ENCODE measurements at regions not wholly inside any gene's neighbourhood (a gene's known extent, or its start where the extent isn't known, plus 50 kb on each side); places are given as distances from the start of the nearest gene placed in this dataset.

DNA sequence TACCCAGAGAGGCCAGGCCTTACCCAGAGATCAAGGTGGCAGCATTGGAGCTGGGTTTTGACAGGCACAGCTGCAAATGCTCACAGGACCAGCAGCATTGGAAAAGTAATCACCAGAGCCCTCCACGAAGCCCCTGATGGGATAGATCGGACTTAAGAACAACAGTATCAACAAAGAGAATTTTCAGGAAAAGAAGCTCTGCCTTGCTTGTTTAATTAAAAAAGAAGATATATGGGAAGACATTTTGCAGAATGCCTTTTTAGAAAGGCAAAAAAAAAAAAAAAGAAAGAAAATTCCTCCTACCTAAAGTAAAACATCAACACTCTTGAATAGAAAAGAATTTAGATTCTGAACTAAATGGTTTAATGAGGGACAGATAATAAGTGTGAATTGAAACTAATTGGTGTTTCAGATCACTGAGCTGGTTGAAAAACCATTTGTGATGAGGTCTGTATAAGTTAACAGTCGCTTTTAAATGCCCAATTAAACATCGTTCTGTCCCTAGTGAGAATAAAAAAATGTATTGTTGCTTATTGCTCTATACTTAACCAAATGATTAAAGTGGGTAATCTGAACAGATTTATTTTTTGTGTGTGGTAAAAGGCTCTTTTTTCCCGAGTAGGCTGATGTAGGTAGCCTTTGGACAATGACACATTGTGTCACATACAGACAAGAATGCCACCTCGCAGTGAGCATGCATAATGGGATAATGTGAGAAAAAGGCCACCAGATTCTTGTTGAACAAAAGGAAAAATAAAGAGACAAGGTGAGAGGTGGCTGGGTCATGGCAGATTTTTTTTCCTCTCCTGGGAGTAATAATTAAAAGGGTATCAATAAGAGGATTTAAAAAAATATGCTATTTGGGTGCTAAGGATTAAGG lies 93.0 kb upstream of the ARGLU1 start:
- Histone ChIP-seq H3K36me3 (ENCODE audit: control insufficient read depth in 1 of 2, insufficient read depth in 2 of 2, low read length in 2 of 2) (no peaks in the 10 kb centered on the region), H3K27me3 (ENCODE audit: control insufficient read depth in 1 of 2, insufficient read depth in 2 of 2, low read length in 2 of 2) (no peaks in the 10 kb centered on the region), H3K4me1 (ENCODE audit: control insufficient read depth in 1 of 2, insufficient read depth in 2 of 2, low read length in 2 of 2) (no peaks in the 10 kb centered on the region), H3K4me3 (ENCODE audit: low read depth in 1 of 2, low read length in 2 of 2) (no peak overlapping the region), H3K27ac (ENCODE audit: low read depth, low read length) (no peak overlapping the region), H3K9me3 (ENCODE audit: control insufficient read depth in 1 of 2, low read length in 2 of 2) (no peaks in the 10 kb centered on the region), H3K9ac (ENCODE audit: low read depth in 1 of 2, low read length in 2 of 2) (no peak overlapping the region)

DNA sequence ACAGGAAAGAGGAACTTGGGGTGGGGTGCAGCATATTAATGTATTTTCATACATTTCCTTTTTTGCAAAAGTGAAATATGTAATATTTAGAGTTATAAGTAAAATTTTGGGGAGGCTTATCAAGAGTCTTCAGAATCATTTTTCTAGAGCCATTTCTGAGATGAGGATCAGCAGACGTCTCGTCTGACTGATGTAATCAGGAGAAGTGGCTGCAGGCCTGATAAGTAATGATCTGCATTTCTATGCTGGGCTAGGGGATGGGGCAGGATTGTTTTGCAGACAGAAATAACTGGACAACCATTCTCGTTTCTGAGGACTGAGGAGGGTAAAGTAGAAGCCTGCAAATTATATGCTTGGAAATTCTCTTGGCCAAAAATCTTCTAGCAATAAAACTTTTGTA lies 89.2 kb upstream of the ARGLU1 start:
- Histone ChIP-seq H3K36me3 (ENCODE audit: control insufficient read depth in 1 of 2, insufficient read depth in 2 of 2, low read length in 2 of 2) (no peaks in the 10 kb centered on the region), H3K4me1 (ENCODE audit: control insufficient read depth in 1 of 2, insufficient read depth in 2 of 2, low read length in 2 of 2) (no peaks in the 10 kb centered on the region), H3K9ac (ENCODE audit: low read depth in 1 of 2, low read length in 2 of 2) (no peak overlapping the region), H3K27me3 (ENCODE audit: control insufficient read depth in 1 of 2, insufficient read depth in 2 of 2, low read length in 2 of 2) (no peaks in the 10 kb centered on the region), H3K4me3 (ENCODE audit: low read depth in 1 of 2, low read length in 2 of 2) (no peak overlapping the region), H3K27ac (ENCODE audit: low read depth, low read length) (no peak overlapping the region), H3K9me3 (ENCODE audit: control insufficient read depth in 1 of 2, low read length in 2 of 2) (no peaks in the 10 kb centered on the region)

DNA sequence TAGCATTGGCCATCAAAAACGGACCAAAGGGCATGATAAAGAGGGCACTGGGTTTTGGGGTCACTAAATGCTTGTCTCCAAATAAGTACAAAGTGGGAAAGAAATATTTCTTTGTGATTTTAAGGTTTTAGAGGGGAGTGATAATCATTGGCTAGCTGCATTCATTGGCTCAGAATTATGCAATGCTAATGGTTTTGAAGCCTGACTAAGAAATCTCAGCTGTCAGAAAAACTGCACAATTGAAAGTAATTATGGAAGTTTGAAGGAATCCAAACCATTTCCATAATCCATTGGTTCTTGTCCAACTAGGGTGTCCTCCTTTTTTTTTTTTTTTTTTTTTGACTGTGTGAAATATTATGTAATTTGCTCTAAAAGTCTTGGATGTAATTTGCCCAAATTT lies 88.2 kb upstream of the ARGLU1 start:
- Histone ChIP-seq H3K36me3 (ENCODE audit: control insufficient read depth in 1 of 2, insufficient read depth in 2 of 2, low read length in 2 of 2) (no peaks in the 10 kb centered on the region), H3K9ac (ENCODE audit: low read depth in 1 of 2, low read length in 2 of 2) (no peak overlapping the region), H3K4me3 (ENCODE audit: low read depth in 1 of 2, low read length in 2 of 2) (no peak overlapping the region), H3K27me3 (ENCODE audit: control insufficient read depth in 1 of 2, insufficient read depth in 2 of 2, low read length in 2 of 2) (no peaks in the 10 kb centered on the region), H3K4me1 (ENCODE audit: control insufficient read depth in 1 of 2, insufficient read depth in 2 of 2, low read length in 2 of 2) (no peaks in the 10 kb centered on the region), H3K27ac (ENCODE audit: low read depth, low read length) (no peak overlapping the region), H3K9me3 (ENCODE audit: control insufficient read depth in 1 of 2, low read length in 2 of 2) (no peaks in the 10 kb centered on the region)

DNA sequence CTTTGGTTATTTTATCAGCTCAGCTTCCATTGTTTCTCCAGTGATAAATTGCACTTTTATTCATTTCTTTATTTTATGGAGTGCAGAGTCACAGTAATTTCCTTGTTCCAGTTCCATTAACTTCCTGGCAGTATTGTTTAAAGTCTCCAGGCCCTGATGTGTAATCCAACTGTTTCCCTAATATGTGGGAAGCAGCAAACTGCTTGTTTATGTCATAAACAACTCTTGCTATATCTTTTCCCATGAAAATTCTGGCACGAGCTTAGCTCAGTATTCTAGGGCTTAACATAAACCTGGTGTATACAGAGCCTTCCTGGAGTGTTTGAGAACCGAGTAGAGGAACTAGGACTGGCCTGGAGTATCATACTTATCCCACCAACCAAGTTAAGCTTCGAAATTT lies 83.5 kb upstream of the ARGLU1 start:
- Histone ChIP-seq H3K36me3 (ENCODE audit: control insufficient read depth in 1 of 2, insufficient read depth in 2 of 2, low read length in 2 of 2) (no peaks in the 10 kb centered on the region), H3K27me3 (ENCODE audit: control insufficient read depth in 1 of 2, insufficient read depth in 2 of 2, low read length in 2 of 2) (no peaks in the 10 kb centered on the region), H3K27ac (ENCODE audit: low read depth, low read length) (no peak overlapping the region), H3K9ac (ENCODE audit: low read depth in 1 of 2, low read length in 2 of 2) (no peak overlapping the region), H3K4me3 (ENCODE audit: low read depth in 1 of 2, low read length in 2 of 2) (no peak overlapping the region), H3K4me1 (ENCODE audit: control insufficient read depth in 1 of 2, insufficient read depth in 2 of 2, low read length in 2 of 2) (peaks cover 0 to 13% of the 10 kb centered on the region in 2 donors), H3K9me3 (ENCODE audit: control insufficient read depth in 1 of 2, low read length in 2 of 2) (no peaks in the 10 kb centered on the region)

DNA sequence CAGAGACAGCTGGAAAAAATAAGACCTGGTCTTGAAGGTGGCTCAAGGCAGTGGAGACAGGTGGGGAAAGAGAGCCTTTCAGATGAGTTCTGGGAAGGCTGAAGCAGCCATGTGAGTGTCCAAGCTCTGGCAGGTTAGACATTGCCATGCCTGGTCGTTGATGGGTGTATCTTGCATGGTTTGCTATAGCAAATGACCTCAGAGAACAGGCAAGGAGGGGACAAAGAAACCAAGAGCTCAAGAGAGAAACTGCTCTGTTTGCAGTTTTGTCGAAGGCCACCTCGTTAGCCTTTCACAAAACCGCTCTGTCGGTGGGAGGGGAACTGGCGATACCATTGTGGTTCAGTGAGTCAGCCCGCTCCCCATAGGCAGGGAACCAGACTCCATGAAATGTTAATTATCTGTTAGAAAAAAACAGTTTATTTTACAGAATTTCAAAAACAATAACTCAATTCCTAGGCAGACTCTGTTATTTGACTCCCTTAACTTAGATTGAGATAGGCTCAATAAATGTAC lies 82.8 kb upstream of the ARGLU1 start:
- H3K9ac ChIP-seq (ENCODE audit: low read depth in 1 of 2, low read length in 2 of 2) = no peak overlapping the region
- no peak overlapping the region for H3K27ac ChIP-seq (ENCODE audit: low read depth, low read length)

DNA sequence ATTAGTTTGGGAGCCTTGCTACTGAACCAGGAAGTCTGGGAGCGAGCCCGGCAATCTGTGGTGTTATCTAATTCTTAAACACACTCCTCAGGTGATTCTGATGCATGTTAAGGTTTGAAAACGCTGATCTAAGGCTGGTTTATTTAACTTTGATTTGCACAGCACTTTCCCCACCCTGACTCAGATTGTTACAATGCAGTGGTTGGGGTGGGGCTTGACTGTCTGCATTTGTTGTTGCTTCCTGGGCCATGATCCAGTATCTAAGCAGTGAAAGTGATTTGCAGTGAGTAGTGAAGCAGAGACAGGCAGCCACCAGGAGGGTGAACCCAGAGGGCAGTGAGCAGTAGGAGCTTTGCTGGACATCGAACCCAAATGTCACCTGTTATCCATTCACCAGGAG lies 81.6 kb upstream of the ARGLU1 start:
- Histone ChIP-seq H3K27ac (ENCODE audit: low read depth, low read length) (no peak overlapping the region), H3K9ac (ENCODE audit: low read depth in 1 of 2, low read length in 2 of 2) (no peak overlapping the region), H3K36me3 (ENCODE audit: control insufficient read depth in 1 of 2, insufficient read depth in 2 of 2, low read length in 2 of 2) (no peaks in the 10 kb centered on the region), H3K4me1 (ENCODE audit: control insufficient read depth in 1 of 2, insufficient read depth in 2 of 2, low read length in 2 of 2) (peaks cover 0 to 13% of the 10 kb centered on the region in 2 donors), H3K27me3 (ENCODE audit: control insufficient read depth in 1 of 2, insufficient read depth in 2 of 2, low read length in 2 of 2) (no peaks in the 10 kb centered on the region), H3K4me3 (ENCODE audit: low read depth in 1 of 2, low read length in 2 of 2) (peak overlapping the region in 1 of 2 donors; percentile 6), H3K9me3 (ENCODE audit: control insufficient read depth in 1 of 2, low read length in 2 of 2) (no peaks in the 10 kb centered on the region)

More for the DNA sequence above, 82.8 kb upstream of the ARGLU1 start:
- Histone ChIP-seq H3K9me3 (ENCODE audit: control insufficient read depth in 1 of 2, low read length in 2 of 2) (no peaks in the 10 kb centered on the region), H3K4me1 (ENCODE audit: control insufficient read depth in 1 of 2, insufficient read depth in 2 of 2, low read length in 2 of 2) (peaks cover 0 to 13% of the 10 kb centered on the region in 2 donors), H3K4me3 (ENCODE audit: low read depth in 1 of 2, low read length in 2 of 2) (no peak overlapping the region), H3K36me3 (ENCODE audit: control insufficient read depth in 1 of 2, insufficient read depth in 2 of 2, low read length in 2 of 2) (no peaks in the 10 kb centered on the region), H3K27me3 (ENCODE audit: control insufficient read depth in 1 of 2, insufficient read depth in 2 of 2, low read length in 2 of 2) (no peaks in the 10 kb centered on the region)

DNA sequence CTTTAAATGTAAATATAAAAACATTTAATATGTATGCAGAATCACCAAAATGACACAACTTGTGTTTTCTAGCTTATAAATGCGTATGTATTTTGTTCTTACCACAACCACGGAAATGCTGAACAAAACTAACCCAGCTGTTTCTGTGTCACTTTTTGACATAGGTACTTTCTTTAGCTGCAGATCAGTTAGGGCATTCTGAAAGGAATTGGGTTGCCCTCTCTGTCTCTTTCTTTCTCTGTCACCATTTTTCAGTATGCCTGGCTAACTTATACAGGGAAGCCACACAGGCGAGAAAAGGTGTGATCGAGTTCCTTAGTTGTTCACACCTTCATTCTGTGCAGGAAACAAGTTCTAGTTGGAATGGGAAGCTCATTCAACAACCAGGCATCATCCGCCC lies 72.6 kb upstream of the ARGLU1 start:
- no peak overlapping the region for H3K27ac ChIP-seq (ENCODE audit: low read depth, low read length)

DNA sequence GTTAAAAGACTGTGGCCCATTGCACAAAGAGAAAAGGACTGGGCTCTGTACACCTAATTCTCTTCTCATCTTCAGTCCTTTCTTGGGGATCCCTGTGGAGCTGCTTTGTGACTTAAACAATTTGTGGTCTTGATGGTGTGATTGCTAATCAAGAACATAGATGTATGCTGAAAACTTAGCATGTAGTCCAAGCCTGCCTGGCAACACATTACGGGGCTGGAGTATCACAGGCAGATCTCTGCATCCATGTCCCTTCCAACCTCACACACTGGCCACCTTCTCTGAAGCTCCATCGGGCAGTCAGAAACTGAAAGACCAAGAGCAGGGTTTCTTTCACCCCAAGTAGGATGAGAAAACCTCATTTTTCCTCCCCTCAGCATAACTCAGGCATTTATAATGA lies 69.6 kb upstream of the ARGLU1 start:
- no peak overlapping the region for H3K9ac ChIP-seq (ENCODE audit: low read depth in 1 of 2, low read length in 2 of 2)
- no peak overlapping the region for H3K4me3 ChIP-seq (ENCODE audit: low read depth in 1 of 2, low read length in 2 of 2)
- H3K36me3 ChIP-seq (ENCODE audit: control insufficient read depth in 1 of 2, insufficient read depth in 2 of 2, low read length in 2 of 2) = no peaks in the 10 kb centered on the region
- H3K9me3 ChIP-seq (ENCODE audit: control insufficient read depth in 1 of 2, low read length in 2 of 2) = no peaks in the 10 kb centered on the region
- no peaks in the 10 kb centered on the region for H3K27me3 ChIP-seq (ENCODE audit: control insufficient read depth in 1 of 2, insufficient read depth in 2 of 2, low read length in 2 of 2)
- H3K4me1 ChIP-seq (ENCODE audit: control insufficient read depth in 1 of 2, insufficient read depth in 2 of 2, low read length in 2 of 2) = no peaks in the 10 kb centered on the region
- H3K27ac ChIP-seq (ENCODE audit: low read depth, low read length) = no peak overlapping the region

More for the DNA sequence above, 72.6 kb upstream of the ARGLU1 start:
- H3K4me3 ChIP-seq (ENCODE audit: low read depth in 1 of 2, low read length in 2 of 2) = no peak overlapping the region
- no peaks in the 10 kb centered on the region for H3K36me3 ChIP-seq (ENCODE audit: control insufficient read depth in 1 of 2, insufficient read depth in 2 of 2, low read length in 2 of 2)
- no peak overlapping the region for H3K9ac ChIP-seq (ENCODE audit: low read depth in 1 of 2, low read length in 2 of 2)
- H3K9me3 ChIP-seq (ENCODE audit: control insufficient read depth in 1 of 2, low read length in 2 of 2) = no peaks in the 10 kb centered on the region
- no peaks in the 10 kb centered on the region for H3K27me3 ChIP-seq (ENCODE audit: control insufficient read depth in 1 of 2, insufficient read depth in 2 of 2, low read length in 2 of 2)
- no peaks in the 10 kb centered on the region for H3K4me1 ChIP-seq (ENCODE audit: control insufficient read depth in 1 of 2, insufficient read depth in 2 of 2, low read length in 2 of 2)

DNA sequence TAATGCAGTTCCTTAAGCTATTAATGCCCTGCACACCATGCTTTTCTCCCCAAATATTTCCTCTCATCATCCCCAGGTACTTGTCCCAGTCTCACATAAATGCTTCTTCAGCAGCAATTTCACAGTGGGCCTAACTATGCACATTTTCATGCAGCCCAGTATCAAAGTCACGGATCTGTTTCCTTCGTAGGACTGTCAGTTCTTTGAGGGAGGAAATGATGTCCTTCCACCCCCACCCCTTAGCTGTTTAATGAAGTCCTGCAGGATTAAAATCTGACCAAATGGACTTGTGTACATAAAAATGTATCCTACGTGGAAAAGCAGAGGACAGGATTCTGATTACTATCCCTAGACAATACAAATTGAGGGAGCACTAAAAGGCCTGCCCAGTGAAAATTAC lies 68.6 kb upstream of the ARGLU1 start:
- no peak overlapping the region for H3K4me3 ChIP-seq (ENCODE audit: low read depth in 1 of 2, low read length in 2 of 2)
- no peaks in the 10 kb centered on the region for H3K27me3 ChIP-seq (ENCODE audit: control insufficient read depth in 1 of 2, insufficient read depth in 2 of 2, low read length in 2 of 2)
- no peak overlapping the region for H3K27ac ChIP-seq (ENCODE audit: low read depth, low read length)
- H3K9me3 ChIP-seq (ENCODE audit: control insufficient read depth in 1 of 2, low read length in 2 of 2) = no peaks in the 10 kb centered on the region
- H3K9ac ChIP-seq (ENCODE audit: low read depth in 1 of 2, low read length in 2 of 2) = no peak overlapping the region
- H3K36me3 ChIP-seq (ENCODE audit: control insufficient read depth in 1 of 2, insufficient read depth in 2 of 2, low read length in 2 of 2) = no peaks in the 10 kb centered on the region
- H3K4me1 ChIP-seq (ENCODE audit: control insufficient read depth in 1 of 2, insufficient read depth in 2 of 2, low read length in 2 of 2) = no peaks in the 10 kb centered on the region

DNA sequence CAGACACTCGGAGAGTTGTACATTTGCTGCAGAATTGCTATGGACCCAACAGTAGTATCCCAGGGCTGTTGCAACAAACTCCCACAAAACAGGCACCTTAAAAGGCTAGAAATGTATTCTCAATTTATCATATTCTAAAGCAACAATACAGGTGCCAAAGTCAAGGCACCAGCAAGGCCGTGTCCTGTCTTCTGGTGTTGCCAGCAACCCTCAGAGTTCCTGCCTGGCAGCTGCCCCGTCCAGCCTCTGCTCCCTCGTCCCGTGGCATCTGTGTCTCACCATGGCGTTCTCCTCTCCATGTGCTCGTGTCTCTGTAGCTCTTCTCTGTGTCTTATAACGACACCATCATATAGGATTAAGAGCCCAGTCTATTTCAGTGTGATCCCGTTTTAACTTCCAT lies 67.7 kb upstream of the ARGLU1 start:
- no peaks in the 10 kb centered on the region for H3K4me1 ChIP-seq (ENCODE audit: control insufficient read depth in 1 of 2, insufficient read depth in 2 of 2, low read length in 2 of 2)
- no peaks in the 10 kb centered on the region for H3K36me3 ChIP-seq (ENCODE audit: control insufficient read depth in 1 of 2, insufficient read depth in 2 of 2, low read length in 2 of 2)
- H3K27me3 ChIP-seq (ENCODE audit: control insufficient read depth in 1 of 2, insufficient read depth in 2 of 2, low read length in 2 of 2) = no peaks in the 10 kb centered on the region
- H3K27ac ChIP-seq (ENCODE audit: low read depth, low read length) = no peak overlapping the region
- H3K4me3 ChIP-seq (ENCODE audit: low read depth in 1 of 2, low read length in 2 of 2) = no peak overlapping the region
- H3K9me3 ChIP-seq (ENCODE audit: control insufficient read depth in 1 of 2, low read length in 2 of 2) = no peaks in the 10 kb centered on the region
- no peak overlapping the region for H3K9ac ChIP-seq (ENCODE audit: low read depth in 1 of 2, low read length in 2 of 2)

All from duodenal mucosa (tissue), 2 donors.